Natural killer cell (primary cell): ENCODE measurements at regions not wholly inside any gene's neighbourhood (a gene's known extent, or its start where the extent isn't known, plus 50 kb on each side); places are given as distances from the start of the nearest gene placed in this dataset.

ENCODE experiments used
- ATAC-seq, 3 donors: fragments of 150-1000 bp in 2 of 3; fragments of 200-7000 bp in 1 of 3; cut with Tn5 transposase; 1 replicate in 1 of 3; 2 replicates in 2 of 3; pipeline ENCODE4 v1.10.0; 2021; ENCODE audit warnings: mild to moderate bottlenecking in 2 of 3, moderate library complexity in 2 of 3
- DNase-seq, 2 donors: peaks; one replicate each; pipeline versions ENCODE4 v3.0.0 to v3.0.0-alpha.2; 2013 to 2021; ENCODE audit warnings: mixed read lengths in 1 of 2
- H3K27ac ChIP-seq: one replicate; pipeline ENCODE4 v1.5.1; 2013; ENCODE audit warnings: mild to moderate bottlenecking, low read length
- H3K27me3 ChIP-seq: one replicate; pipeline ENCODE4 v1.6.1; 2013; ENCODE audit warnings: low read length; ENCODE audit not compliant: control insufficient read depth, insufficient read depth
- H3K36me3 ChIP-seq: one replicate; pipeline ENCODE4 v1.6.1; 2013; ENCODE audit warnings: low read length; ENCODE audit not compliant: control insufficient read depth, insufficient read depth
- H3K4me1 ChIP-seq: one replicate; pipeline ENCODE4 v1.6.1; 2013; ENCODE audit warnings: low read length; ENCODE audit not compliant: control insufficient read depth, insufficient read depth
- H3K4me3 ChIP-seq: one replicate; pipeline ENCODE4 v1.5.1; 2013; ENCODE audit warnings: low read length
- H3K9me3 ChIP-seq: one replicate; pipeline ENCODE4 v1.6.1; 2013; ENCODE audit warnings: low read length; ENCODE audit not compliant: control insufficient read depth, insufficient read depth
- H3K27ac Mint-ChIP-seq, 2 donors: one replicate each; pipeline ENCODE4 v1.8.0; 2022; ENCODE audit warnings: mild to moderate bottlenecking in 2 of 2, mixed read lengths in 2 of 2, moderate library complexity in 1 of 2
- H3K27me3 Mint-ChIP-seq, 2 donors: one replicate each; pipeline ENCODE4 v1.8.0; 2022; ENCODE audit warnings: low read depth in 2 of 2, mixed read lengths in 2 of 2
- H3K36me3 Mint-ChIP-seq: one replicate; pipeline ENCODE4 v1.8.0; 2022; ENCODE audit warnings: mixed read lengths
- H3K4me1 Mint-ChIP-seq, 2 donors: one replicate each; pipeline ENCODE4 v1.8.0; 2022; ENCODE audit warnings: mixed read lengths in 2 of 2
- H3K4me3 Mint-ChIP-seq: one replicate; pipeline ENCODE4 v1.8.0; 2022; ENCODE audit warnings: mild to moderate bottlenecking, moderate library complexity, mixed read lengths
- H3K9me3 Mint-ChIP-seq, 2 donors: one replicate each; pipeline ENCODE4 v1.8.0; 2022; ENCODE audit warnings: mixed read lengths in 2 of 2
- CTCF ChIP-seq: fragments of 200-600 bp; IDR thresholded peaks from one replicate; pipeline ENCODE4 v1.8.0; 2022; ENCODE audit warnings: antibody characterized with exemption
- WGBS: methylation state at CpG from one replicate; pipeline ENCODE4 v1.1.7; 2013; ENCODE audit warnings: missing lambda C conversion rate; ENCODE audit not compliant: insufficient coverage; 5-methylcytosine and 5-hydroxymethylcytosine counted together
- intact Hi-C: fragments of 100-400 bp; cut with micrococcal nuclease; formaldehyde crosslinking; loops from one replicate; pipeline ENCODE4 v1.14.2; 2022

DNA sequence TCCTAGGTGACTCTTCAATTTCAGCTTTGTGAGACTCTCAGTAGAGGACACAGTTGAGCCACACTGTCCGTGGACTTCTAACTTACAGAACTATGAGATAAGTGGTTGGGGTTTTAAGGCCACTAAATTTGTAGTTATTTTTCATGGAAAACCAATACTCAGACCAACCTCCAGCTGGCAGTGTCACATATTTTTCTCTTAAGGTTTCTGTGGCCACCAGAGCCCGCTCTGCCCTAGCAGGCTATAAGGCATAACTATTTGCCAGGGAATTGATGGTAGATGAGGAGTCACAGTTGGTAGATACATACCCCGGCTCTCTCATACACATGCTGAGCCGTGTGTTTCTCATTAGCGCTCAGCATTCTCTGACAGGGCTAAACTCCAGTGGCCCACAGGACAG lies 336.8 kb upstream of the MON1B start:
- no peak for TF ChIP-seq CTCF
- no peaks in the 10 kb centered on the region for H3K27me3 Mint-ChIP-seq
- ATAC-seq: no peak
- Histone ChIP-seq H3K27me3 (no peaks in the 10 kb centered on the region), H3K4me3 (no peak overlapping the region), H3K27ac (no peak overlapping the region), H3K4me1 (no peaks in the 10 kb centered on the region), H3K36me3 (no peaks in the 10 kb centered on the region), H3K9me3 (no peaks in the 10 kb centered on the region)
- intact Hi-C loops: no loop called here
- H3K9me3 Mint-ChIP-seq: peaks cover 5 to 21% of the 10 kb centered on the region in 2 donors
- H3K27ac Mint-ChIP-seq: no peak overlapping the region
- peaks cover 5% of the 10 kb centered on the region for H3K36me3 Mint-ChIP-seq
- DNase-seq: no peak
- H3K4me3 Mint-ChIP-seq: no peak overlapping the region
- WGBS: 96% methylated on average over 5 of the region's 5 CpGs
- no peaks in the 10 kb centered on the region for H3K4me1 Mint-ChIP-seq

DNA sequence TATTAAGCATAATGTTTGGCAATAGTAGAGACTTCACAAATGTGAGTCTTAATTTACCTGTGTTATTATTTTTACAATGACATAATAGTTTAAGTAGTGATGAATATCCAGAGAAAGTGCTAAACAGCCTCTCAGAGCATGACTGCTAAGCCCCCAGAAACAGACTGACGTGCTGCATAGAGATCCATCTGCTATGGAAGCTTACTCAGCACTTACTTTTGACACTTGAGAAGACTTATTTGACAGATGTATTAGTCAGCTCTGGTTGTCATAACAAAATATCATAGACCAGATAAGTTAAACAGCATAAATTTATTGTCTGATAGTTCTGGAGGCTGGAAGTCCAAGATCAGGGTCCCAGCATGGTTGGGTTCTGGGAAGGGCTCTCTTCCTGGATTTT lies 334.9 kb upstream of the MON1B start:
- intact Hi-C loops: no loop called here
- H3K27me3 Mint-ChIP-seq: no peaks in the 10 kb centered on the region
- peaks cover 3 to 21% of the 10 kb centered on the region in 2 donors for H3K9me3 Mint-ChIP-seq
- no peak overlapping the region for H3K4me3 Mint-ChIP-seq
- no peak for TF ChIP-seq CTCF
- Histone ChIP-seq H3K36me3 (no peaks in the 10 kb centered on the region), H3K4me1 (no peaks in the 10 kb centered on the region), H3K27ac (no peak overlapping the region), H3K4me3 (no peak overlapping the region), H3K9me3 (no peaks in the 10 kb centered on the region), H3K27me3 (no peaks in the 10 kb centered on the region)
- no peak overlapping the region for H3K27ac Mint-ChIP-seq
- H3K36me3 Mint-ChIP-seq: peaks cover 5% of the 10 kb centered on the region
- WGBS: 82% methylated on average over 1 of the region's 1 CpG
- ATAC-seq (no peak), DNase-seq (no peak)
- H3K4me1 Mint-ChIP-seq: no peaks in the 10 kb centered on the region

DNA sequence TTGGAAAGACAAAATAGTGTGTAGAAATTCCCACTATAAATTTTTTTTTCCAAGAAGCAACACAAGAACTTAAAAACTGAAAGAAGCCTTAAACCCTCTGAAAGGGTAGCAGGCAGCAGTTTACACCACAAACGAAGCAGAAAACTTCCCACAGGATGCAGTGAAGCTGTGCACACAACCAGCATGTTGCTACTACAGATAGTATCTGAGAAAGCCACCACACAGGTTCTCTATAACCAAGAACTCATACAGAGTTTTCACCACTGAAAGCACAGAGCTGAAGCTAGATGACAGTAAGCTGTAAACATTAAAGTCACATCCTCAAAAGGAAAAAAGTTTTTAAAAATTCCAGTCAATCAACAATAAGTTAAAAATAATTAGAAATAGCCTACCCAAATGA lies 333.6 kb upstream of the MON1B start:
- Histone ChIP-seq H3K4me3 (no peak overlapping the region), H3K36me3 (no peaks in the 10 kb centered on the region), H3K4me1 (no peaks in the 10 kb centered on the region), H3K9me3 (no peaks in the 10 kb centered on the region), H3K27ac (no peak overlapping the region), H3K27me3 (no peaks in the 10 kb centered on the region)
- DNase-seq: no peak
- Mint-ChIP-seq H3K27me3 (no peaks in the 10 kb centered on the region), H3K27ac (no peak overlapping the region), H3K4me1 (no peaks in the 10 kb centered on the region), H3K4me3 (no peak overlapping the region), H3K36me3 (peaks cover 5% of the 10 kb centered on the region), H3K9me3 (peaks cover 3 to 21% of the 10 kb centered on the region in 2 donors)
- no peak for TF ChIP-seq CTCF
- 0% methylated on average over 1 of the region's 1 CpG for WGBS
- intact Hi-C loops: no loop called here
- no peak for ATAC-seq

DNA sequence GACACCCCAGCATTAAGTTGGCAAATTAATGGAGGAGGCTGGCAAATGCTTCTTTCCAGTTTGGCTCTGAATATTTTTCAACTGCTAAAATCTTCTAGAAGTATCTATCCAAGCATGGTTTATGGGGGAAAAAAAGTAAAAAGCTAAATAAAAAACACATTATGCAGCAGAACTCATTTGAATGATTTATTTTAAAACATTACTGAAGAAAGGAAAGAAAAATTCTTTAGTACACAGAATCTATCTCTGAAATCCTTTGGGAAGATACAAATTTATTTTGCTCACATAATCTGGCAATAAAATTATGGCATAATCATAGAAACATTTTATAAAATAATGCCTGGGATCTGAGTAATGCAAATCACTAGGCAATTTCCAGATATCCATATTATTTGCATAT lies 328.1 kb upstream of the MON1B start:
- no peak overlapping the region for H3K27ac ChIP-seq
- no peak for ATAC-seq
- H3K27ac Mint-ChIP-seq: no peak overlapping the region
- no peaks in the 10 kb centered on the region for H3K9me3 ChIP-seq
- no peak overlapping the region for H3K4me3 Mint-ChIP-seq
- no peaks in the 10 kb centered on the region for H3K36me3 Mint-ChIP-seq
- H3K4me3 ChIP-seq: no peak overlapping the region
- H3K4me1 ChIP-seq: no peaks in the 10 kb centered on the region
- no peaks in the 10 kb centered on the region for H3K27me3 Mint-ChIP-seq
- peaks cover 8 to 10% of the 10 kb centered on the region in 2 donors for H3K9me3 Mint-ChIP-seq
- no peak for TF ChIP-seq CTCF
- no peaks in the 10 kb centered on the region for H3K4me1 Mint-ChIP-seq
- DNase-seq: no peak
- intact Hi-C loops: no loop called here
- H3K36me3 ChIP-seq: no peaks in the 10 kb centered on the region
- no peaks in the 10 kb centered on the region for H3K27me3 ChIP-seq
